ENCODE measurements at regions not wholly inside any gene's neighbourhood (a gene's known extent, or its start where the extent isn't known, plus 50 kb on each side); places are given as distances from the start of the nearest gene placed in this dataset.

GRCh38 chr5:174259696-174260420, 214.4 kb downstream of the NSG2 start:
- Histone ChIP-seq H3K4me3 (ENCODE audit: extremely low read depth in 1 of 4, insufficient read depth in 2 of 4, low read depth in 3 of 4, low read length in 4 of 4) (no peak overlapping the region), H3K4me2 (ENCODE audit: insufficient read depth in 1 of 2, low read depth in 2 of 2, low read length in 2 of 2) (no peak overlapping the region), H3K27ac (ENCODE audit: low read depth, low read length) (no peak overlapping the region), H2AFZ (ENCODE audit: low read length) (no peak overlapping the region), H3K9me3 (ENCODE audit: insufficient read depth in 2 of 2, low read depth in 1 of 2, low read length in 1 of 2) (no peaks in the 10 kb centered on the region), H3K4me1 (replicated peaks in 1 of 4; ENCODE audit: control insufficient read depth in 3 of 4, insufficient read depth in 4 of 4, low read length in 3 of 4) (no peaks in the 10 kb centered on the region), H3K9ac (replicated peaks in 1 of 4; ENCODE audit: extremely low read depth in 1 of 4, low read depth in 3 of 4, low read length in 3 of 4) (no peak overlapping the region), H3K27me3 (replicated peaks in 1 of 4; ENCODE audit: control insufficient read depth in 3 of 4, extremely low read depth in 1 of 4, insufficient read depth in 3 of 4, low read length in 3 of 4) (no peaks in the 10 kb centered on the region), H2AK5ac (ENCODE audit: low read depth, low read length) (no peak overlapping the region), H3K14ac (ENCODE audit: insufficient read length) (no peak overlapping the region), H4K91ac (replicated peaks; ENCODE audit: insufficient read length, low read length) (no peak overlapping the region), H3K23ac (ENCODE audit: insufficient read length) (no peak overlapping the region), H3K4ac (replicated peaks; ENCODE audit: insufficient read length, low read depth, low read length) (no peak overlapping the region), H4K5ac (ENCODE audit: insufficient read length, low read depth, low read length) (no peak overlapping the region), H2BK120ac (replicated peaks; ENCODE audit: low read depth, low read length) (no peak overlapping the region), H2BK20ac (ENCODE audit: low read length) (no peak overlapping the region), H4K20me1 (replicated peaks in 1 of 2; ENCODE audit: control insufficient read depth in 1 of 2, insufficient read depth in 2 of 2, low read length in 2 of 2) (no peaks in the 10 kb centered on the region), H3K79me2 (ENCODE audit: control insufficient read depth in 1 of 2, insufficient read depth in 2 of 2, low read length in 2 of 2) (no peaks in the 10 kb centered on the region), H3K56ac (replicated peaks; ENCODE audit: insufficient read length, low read depth, low read length) (no peak overlapping the region), H4K8ac (ENCODE audit: extremely low read depth, insufficient read depth, low read length) (no peak overlapping the region), H2BK5ac (ENCODE audit: low read depth, low read length) (no peak overlapping the region), H3K36me3 (ENCODE audit: control insufficient read depth in 2 of 4, insufficient read depth in 4 of 4, low read length in 3 of 4) (no peaks in the 10 kb centered on the region), H2BK15ac (ENCODE audit: low read length) (no peak overlapping the region), H3K18ac (ENCODE audit: extremely low read depth, low read length) (no peak overlapping the region), H3K23me2 (ENCODE audit: low read depth, low read length) (no peaks in the 10 kb centered on the region; the same call in 1 of the 2 replicates), H3K79me1 (ENCODE audit: low read depth, low read length) (no peaks in the 10 kb centered on the region), H2BK12ac (ENCODE audit: low read depth, low read length) (no peak overlapping the region)
- TF ChIP-seq POU5F1 (IDR thresholded peaks at IDR 0.05; ENCODE audit: low read depth, low read length) (no peak), TEAD4 (IDR thresholded peaks at IDR 0.05; ENCODE audit: low read depth, low read length) (no peak), RNF2 (IDR thresholded peaks at IDR 0.05; ENCODE audit: borderline replicate concordance, low read depth, low read length, missing control alignments, poor library complexity, severe bottlenecking) (no peak), CREB1 (IDR thresholded peaks at IDR 0.05) (no peak), CHD2 (IDR thresholded peaks at IDR 0.05; ENCODE audit: low read length) (no peak), SIRT6 (IDR thresholded peaks at IDR 0.05; ENCODE audit: low read length) (no peak), YY1 (IDR thresholded peaks at IDR 0.05; ENCODE audit: low read depth, low read length) (no peak), SP4 (IDR thresholded peaks at IDR 0.05; ENCODE audit: low read length) (no peak), EZH2 (IDR thresholded peaks at IDR 0.05; ENCODE audit: low read depth, low read length, severe bottlenecking) (no peak), RFX5 (IDR thresholded peaks at IDR 0.05; ENCODE audit: borderline replicate concordance, low read depth, low read length) (no peak), KDM1A (IDR thresholded peaks at IDR 0.05; ENCODE audit: borderline replicate concordance, low read length) (no peak), USF2 (IDR thresholded peaks at IDR 0.05; ENCODE audit: low read length) (no peak), KDM5A (IDR thresholded peaks at IDR 0.05; ENCODE audit: low read length) (no peak), RBBP5 (IDR thresholded peaks at IDR 0.05; ENCODE audit: borderline replicate concordance, low read depth, low read length) (no peak)
- no peak for FAIRE-seq
- ChIA-PET CTCF (ENCODE audit: partially characterized antibody) (no interaction called here), POLR2A (ENCODE audit: partially characterized antibody) (no interaction called here)
- 86% methylated on average over 8 of the region's 8 CpGs; no CpG with 5 or more reads in 1 of the 2 experiments for WGBS, 2 experiments (ENCODE audit: extremely low coverage in 1 of 2, insufficient coverage in 1 of 2, insufficient read length in 1 of 2, insufficient replicate concordance in 2 of 2, low coverage in 1 of 2, low lambda C conversion rate in 2 of 2, missing lambda C conversion rate in 1 of 2)
- DNase-seq (ENCODE audit: low read depth in 1 of 2, low spot score in 2 of 2), result no peak
